Kidney (tissue), 13 donors: ENCODE measurements at regions not wholly inside any gene's neighbourhood (a gene's known extent, or its start where the extent isn't known, plus 50 kb on each side); places are given as distances from the start of the nearest gene placed in this dataset.

Source experiments
- DNase-seq, 5 donors: peaks; one replicate each; pipeline ENCODE4 v3.0.0-alpha.2; 2013 to 2020
- FAIRE-seq: peaks from 2 replicates; lab custom pipeline; 2012; peaks lifted over from hg19 to GRCh38; lab: Jason Lieb, UNC
- H3K27ac ChIP-seq, 2 donors: one replicate each; pipeline ENCODE4 v1.7.0; 2013; ENCODE audit warnings: low read depth in 2 of 2, low read length in 2 of 2, inconsistent platforms in 1 of 2
- H3K27me3 ChIP-seq: one replicate; pipeline ENCODE4 v1.7.1; 2013; ENCODE audit warnings: low read length, inconsistent platforms; ENCODE audit not compliant: control insufficient read depth, insufficient read depth
- H3K36me3 ChIP-seq, 3 donors: one replicate each; pipeline versions ENCODE4 v1.7.0 to v1.7.1; 2013; ENCODE audit warnings: low read length in 3 of 3, control low read depth in 1 of 3, inconsistent platforms in 1 of 3; ENCODE audit not compliant: insufficient read depth in 3 of 3, control insufficient read depth in 2 of 3
- H3K4me1 ChIP-seq, 3 donors: one replicate each; pipeline versions ENCODE4 v1.7.0 to v1.7.1; 2013; ENCODE audit warnings: low read length in 3 of 3, inconsistent platforms in 1 of 3, low read depth in 1 of 3; ENCODE audit not compliant: control insufficient read depth in 2 of 3, insufficient read depth in 2 of 3
- H3K4me3 ChIP-seq, 3 donors: one replicate each; pipeline versions ENCODE4 v1.7.0 to v1.8.1; 2013; ENCODE audit warnings: low read length in 3 of 3, control low read depth in 1 of 3, inconsistent platforms in 1 of 3
- H3K9ac ChIP-seq, 3 donors: one replicate each; pipeline versions ENCODE4 v1.7.0 to v1.7.1; 2013; ENCODE audit warnings: low read length in 3 of 3, control low read depth in 1 of 3, inconsistent platforms in 1 of 3
- H3K9me3 ChIP-seq, 3 donors: one replicate each; pipeline versions ENCODE4 v1.7.0 to v1.7.1; 2013; ENCODE audit warnings: low read length in 3 of 3, control low read depth in 1 of 3, inconsistent platforms in 1 of 3; ENCODE audit not compliant: control insufficient read depth in 2 of 3, insufficient read depth in 1 of 3
- intact Hi-C: fragments of 100-400 bp; cut with DNase I; formaldehyde crosslinking; loops from one replicate; pipeline ENCODE4 v1.11.1; 2022
- TF ChIP-seq, protein P1 (sequence below): IDR thresholded peaks from 3 replicates; pipeline ENCODE4 v1.5.1; 2012; ENCODE audit warnings: mild to moderate bottlenecking, moderate library complexity, borderline replicate concordance; ENCODE audit not compliant: insufficient read depth; ENCODE audit errors: extremely low read depth
- donor health status: control.
- donor health status: control.
- donor health status: control.
- donor health status: control.
- donor health status: control.
- donor health status: DM: yes; HTN: yes; CAD: no.
- donor health status: Normal renal cell carcinoma (clear cell type).

- H3K27me3 ChIP-seq = no peaks in the 10 kb centered on the region
- no peak for DNase-seq
- H3K4me1 ChIP-seq = peaks cover 0 to 4% (median 0%) of the 10 kb centered on the region in 3 donors
- H3K4me3 ChIP-seq = no peak overlapping the region
- H3K9me3 ChIP-seq = no peaks in the 10 kb centered on the region
- H3K9ac ChIP-seq = no peak overlapping the region
- TF ChIP-seq, protein P1, sequence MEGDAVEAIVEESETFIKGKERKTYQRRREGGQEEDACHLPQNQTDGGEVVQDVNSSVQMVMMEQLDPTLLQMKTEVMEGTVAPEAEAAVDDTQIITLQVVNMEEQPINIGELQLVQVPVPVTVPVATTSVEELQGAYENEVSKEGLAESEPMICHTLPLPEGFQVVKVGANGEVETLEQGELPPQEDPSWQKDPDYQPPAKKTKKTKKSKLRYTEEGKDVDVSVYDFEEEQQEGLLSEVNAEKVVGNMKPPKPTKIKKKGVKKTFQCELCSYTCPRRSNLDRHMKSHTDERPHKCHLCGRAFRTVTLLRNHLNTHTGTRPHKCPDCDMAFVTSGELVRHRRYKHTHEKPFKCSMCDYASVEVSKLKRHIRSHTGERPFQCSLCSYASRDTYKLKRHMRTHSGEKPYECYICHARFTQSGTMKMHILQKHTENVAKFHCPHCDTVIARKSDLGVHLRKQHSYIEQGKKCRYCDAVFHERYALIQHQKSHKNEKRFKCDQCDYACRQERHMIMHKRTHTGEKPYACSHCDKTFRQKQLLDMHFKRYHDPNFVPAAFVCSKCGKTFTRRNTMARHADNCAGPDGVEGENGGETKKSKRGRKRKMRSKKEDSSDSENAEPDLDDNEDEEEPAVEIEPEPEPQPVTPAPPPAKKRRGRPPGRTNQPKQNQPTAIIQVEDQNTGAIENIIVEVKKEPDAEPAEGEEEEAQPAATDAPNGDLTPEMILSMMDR = no peak
- FAIRE-seq = no peak
- no peak overlapping the region for H3K27ac ChIP-seq
- intact Hi-C loops = no loop called here
- H3K36me3 ChIP-seq = no peaks in the 10 kb centered on the region
Measured at GRCh38 chr13:99802416-99802815, 169.2 kb downstream of the ZIC5 start.

DNA sequence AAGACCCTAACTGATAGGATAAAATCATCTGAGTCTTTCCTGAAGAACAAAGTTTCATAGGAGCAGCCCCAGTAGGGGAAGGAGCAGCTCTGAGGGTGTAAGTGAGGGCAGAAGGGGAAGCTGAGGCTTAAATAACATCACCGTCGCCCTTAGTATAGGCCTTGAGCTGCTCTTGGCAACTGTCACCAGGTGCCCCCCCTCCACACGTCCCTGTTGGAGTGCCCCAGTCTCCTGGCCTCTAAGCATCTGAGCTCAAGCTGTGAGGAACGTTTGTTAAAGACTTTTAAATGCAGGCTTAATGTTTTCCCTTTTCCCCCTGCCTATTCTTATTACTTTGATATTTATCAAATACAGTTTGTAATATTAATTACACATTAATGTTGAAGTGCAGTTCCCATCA, 170.6 kb downstream of the ZIC5 start:
- TF ChIP-seq, protein P1 = no peak
- no peaks in the 10 kb centered on the region for H3K36me3 ChIP-seq
- no peak overlapping the region for H3K4me3 ChIP-seq
- intact Hi-C loops = no loop called here
- no peak for FAIRE-seq
- H3K27ac ChIP-seq = no peak overlapping the region
- no peak overlapping the region for H3K9ac ChIP-seq
- no peaks in the 10 kb centered on the region for H3K9me3 ChIP-seq
- no peaks in the 10 kb centered on the region for H3K27me3 ChIP-seq
- no peaks in the 10 kb centered on the region for H3K4me1 ChIP-seq
- no peak for DNase-seq

DNA sequence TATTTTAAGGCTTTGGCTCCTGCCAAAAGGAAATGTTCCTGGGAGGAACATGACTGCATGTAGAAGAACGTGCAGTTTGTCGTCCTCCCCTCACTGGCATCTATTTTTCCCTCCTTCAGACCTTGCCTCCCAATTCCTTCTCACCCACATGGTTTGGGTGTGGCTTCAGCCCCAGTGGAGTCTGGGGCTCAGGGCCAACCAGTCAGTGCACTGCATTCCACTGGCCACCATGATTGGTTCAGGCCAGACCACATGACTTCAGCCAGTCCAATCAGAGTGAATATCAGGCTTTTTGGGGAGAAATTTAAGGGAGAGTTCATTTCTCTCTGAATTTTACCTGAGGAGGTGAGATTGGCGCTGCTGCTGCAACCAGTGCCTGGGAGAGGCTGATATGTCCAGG, 171.6 kb downstream of the ZIC5 start:
- Histone ChIP-seq H3K9me3 (no peaks in the 10 kb centered on the region), H3K4me3 (no peak overlapping the region), H3K36me3 (no peaks in the 10 kb centered on the region), H3K4me1 (no peaks in the 10 kb centered on the region), H3K9ac (no peak overlapping the region), H3K27ac (no peak overlapping the region), H3K27me3 (no peaks in the 10 kb centered on the region)
- DNase-seq = no peak
- intact Hi-C loops = no loop called here
- TF ChIP-seq, protein P1 = no peak
- FAIRE-seq = no peak

DNA sequence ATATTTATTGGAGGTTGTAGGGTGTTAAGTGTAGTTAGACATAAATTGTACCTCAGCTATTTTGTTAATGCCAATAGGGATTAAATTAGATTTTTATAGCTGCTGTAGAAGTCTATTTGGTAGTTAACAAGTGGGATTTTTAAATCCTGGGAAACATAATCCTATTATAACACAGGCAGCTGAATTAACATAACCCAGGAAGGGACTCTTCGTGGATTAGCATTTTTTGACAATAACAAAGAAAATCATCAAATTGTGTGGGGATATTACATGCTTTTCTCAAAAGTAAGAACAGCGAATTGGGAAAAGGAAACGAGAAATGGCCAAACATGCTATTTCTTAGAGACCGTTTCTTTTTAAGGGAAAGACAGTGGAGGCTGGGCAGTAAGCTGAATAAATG, 172.8 kb downstream of the ZIC5 start:
- intact Hi-C loops = no loop called here
- Histone ChIP-seq H3K4me1 (no peaks in the 10 kb centered on the region), H3K27ac (no peak overlapping the region), H3K4me3 (no peak overlapping the region), H3K27me3 (no peaks in the 10 kb centered on the region), H3K9ac (no peak overlapping the region), H3K9me3 (no peaks in the 10 kb centered on the region), H3K36me3 (no peaks in the 10 kb centered on the region)
- FAIRE-seq (no peak), DNase-seq (no peak)
- TF ChIP-seq, protein P1 = no peak
